OCI-LY1 (cell line): ENCODE measurements at regions not wholly inside any gene's neighbourhood (a gene's known extent, or its start where the extent isn't known, plus 50 kb on each side); places are given as distances from the start of the nearest gene placed in this dataset.

Source experiments
- H2AFZ ChIP-seq: fragments of 200-600 bp; sonication (generic), shearing (Covaris generic); 2 replicates; pipeline ENCODE4 v1.6.0; 2014; ENCODE audit warnings: antibody characterized with exemption, mild to moderate bottlenecking, low read length
- H3F3A ChIP-seq: fragments of 200-600 bp; sonication (generic), shearing (Covaris generic); 2 replicates; pipeline ENCODE4 v1.6.0; 2014; ENCODE audit warnings: mild to moderate bottlenecking, antibody characterized with exemption, low read length, moderate library complexity; ENCODE audit not compliant: insufficient read depth
- H3K27ac ChIP-seq: fragments of 200-600 bp; sonication (generic); 2 replicates; pipeline ENCODE4 v1.5.1; 2014; ENCODE audit warnings: low read length, mixed run types, mild to moderate bottlenecking, low read depth; ENCODE audit not compliant: poor library complexity, severe bottlenecking
- H3K27me3 ChIP-seq: fragments of 200-600 bp; sonication (generic); 2 replicates; pipeline ENCODE4 v1.6.0; 2014; ENCODE audit warnings: antibody characterized with exemption, mild to moderate bottlenecking, low read length, moderate library complexity; ENCODE audit not compliant: insufficient read depth
- H3K36me3 ChIP-seq: fragments of 200-600 bp; sonication (generic); 2 replicates; pipeline ENCODE4 v1.6.1; 2014; ENCODE audit warnings: mild to moderate bottlenecking, antibody characterized with exemption, low read length, moderate library complexity, mixed read lengths; ENCODE audit not compliant: insufficient read depth
- H3K4me1 ChIP-seq: fragments of 200-600 bp; sonication (generic); 2 replicates; pipeline ENCODE4 v1.5.1; 2014; ENCODE audit warnings: mild to moderate bottlenecking, low read length, moderate library complexity; ENCODE audit not compliant: insufficient read depth, severe bottlenecking
- H3K4me2 ChIP-seq: fragments of 200-600 bp; sonication (generic), shearing (Covaris generic); 2 replicates; pipeline ENCODE4 v1.6.1; 2014; ENCODE audit warnings: low read length
- H3K4me3 ChIP-seq: fragments of 200-600 bp; sonication (generic); 2 replicates; pipeline ENCODE4 v1.5.1; 2014; ENCODE audit warnings: low read length, low read depth, mild to moderate bottlenecking, mixed read lengths; ENCODE audit not compliant: poor library complexity, severe bottlenecking
- H3K79me2 ChIP-seq: fragments of 200-600 bp; shearing (Covaris generic); 2 replicates; pipeline ENCODE4 v1.6.1; 2016; ENCODE audit warnings: mixed run types, low read length, mixed read lengths; ENCODE audit not compliant: insufficient read depth
- H3K9ac ChIP-seq: fragments of 200-600 bp; sonication (generic), shearing (Covaris generic); 2 replicates; pipeline ENCODE4 v1.6.1; 2014; ENCODE audit warnings: mild to moderate bottlenecking, low read length, mixed read lengths
- H3K9me2 ChIP-seq: fragments of 200-600 bp; sonication (generic), shearing (Covaris generic); 2 replicates; pipeline ENCODE4 v1.6.1; 2014; ENCODE audit warnings: low read depth, mild to moderate bottlenecking, low read length, mixed read lengths
- H3K9me3 ChIP-seq: fragments of 200-600 bp; shearing (Covaris generic); 2 replicates; pipeline ENCODE4 v1.6.1; 2014; ENCODE audit warnings: low read length, mixed read lengths
- H4K20me1 ChIP-seq: fragments of 200-600 bp; sonication (generic), shearing (Covaris generic); 2 replicates; pipeline ENCODE4 v1.6.0; 2016; ENCODE audit warnings: mild to moderate bottlenecking, low read length; ENCODE audit not compliant: insufficient read depth
- EZH2 ChIP-seq: fragments of 200-600 bp; sonication (generic), shearing (Covaris generic); IDR thresholded peaks from 2 replicates; pipeline ENCODE4 v1.8.0; 2017; ENCODE audit warnings: borderline replicate concordance, mixed run types, mild to moderate bottlenecking, antibody characterized with exemption, low read length, moderate library complexity, mixed read lengths
- TF ChIP-seq, protein P1 (sequence below): fragments of 200-600 bp; sonication (generic), shearing (Covaris generic); IDR thresholded peaks from 2 replicates; pipeline ENCODE4 v1.5.1; 2017; ENCODE audit warnings: mild to moderate bottlenecking, antibody characterized with exemption, low read length, moderate library complexity, mixed read lengths

- TF ChIP-seq, protein P1, sequence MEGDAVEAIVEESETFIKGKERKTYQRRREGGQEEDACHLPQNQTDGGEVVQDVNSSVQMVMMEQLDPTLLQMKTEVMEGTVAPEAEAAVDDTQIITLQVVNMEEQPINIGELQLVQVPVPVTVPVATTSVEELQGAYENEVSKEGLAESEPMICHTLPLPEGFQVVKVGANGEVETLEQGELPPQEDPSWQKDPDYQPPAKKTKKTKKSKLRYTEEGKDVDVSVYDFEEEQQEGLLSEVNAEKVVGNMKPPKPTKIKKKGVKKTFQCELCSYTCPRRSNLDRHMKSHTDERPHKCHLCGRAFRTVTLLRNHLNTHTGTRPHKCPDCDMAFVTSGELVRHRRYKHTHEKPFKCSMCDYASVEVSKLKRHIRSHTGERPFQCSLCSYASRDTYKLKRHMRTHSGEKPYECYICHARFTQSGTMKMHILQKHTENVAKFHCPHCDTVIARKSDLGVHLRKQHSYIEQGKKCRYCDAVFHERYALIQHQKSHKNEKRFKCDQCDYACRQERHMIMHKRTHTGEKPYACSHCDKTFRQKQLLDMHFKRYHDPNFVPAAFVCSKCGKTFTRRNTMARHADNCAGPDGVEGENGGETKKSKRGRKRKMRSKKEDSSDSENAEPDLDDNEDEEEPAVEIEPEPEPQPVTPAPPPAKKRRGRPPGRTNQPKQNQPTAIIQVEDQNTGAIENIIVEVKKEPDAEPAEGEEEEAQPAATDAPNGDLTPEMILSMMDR, result no peak
- TF ChIP-seq EZH2, result no peak
Observed at GRCh38 chr10:6333973-6334372, 131.2 kb downstream of the PFKFB3 start.

GRCh38 chr10:6336016-6336415, 133.3 kb downstream of the PFKFB3 start:
- peaks cover 5% of the 10 kb centered on the region for H3K4me1 ChIP-seq
- no peaks in the 10 kb centered on the region for H3K79me2 ChIP-seq
- H3F3A ChIP-seq, result no peaks in the 10 kb centered on the region
- H4K20me1 ChIP-seq, result no peaks in the 10 kb centered on the region
- no peak for TF ChIP-seq EZH2
- TF ChIP-seq, protein P1, result no peak
- H3K36me3 ChIP-seq, result peaks cover 4% of the 10 kb centered on the region
- peaks cover 13% of the 10 kb centered on the region for H3K9me3 ChIP-seq
- no peak overlapping the region for H3K4me3 ChIP-seq
- H3K27me3 ChIP-seq, result no peaks in the 10 kb centered on the region
- no peak overlapping the region for H3K4me2 ChIP-seq
- no peak overlapping the region for H3K9ac ChIP-seq
- H2AFZ ChIP-seq, result no peak overlapping the region
- no peak overlapping the region for H3K27ac ChIP-seq
- H3K9me2 ChIP-seq, result no peaks in the 10 kb centered on the region

More at GRCh38 chr10:6333973-6334372, 131.2 kb downstream of the PFKFB3 start:
- no peaks in the 10 kb centered on the region for H4K20me1 ChIP-seq
- H3K36me3 ChIP-seq, result peaks cover 4% of the 10 kb centered on the region
- H3K9ac ChIP-seq, result no peak overlapping the region
- no peaks in the 10 kb centered on the region for H3K9me2 ChIP-seq
- H3K4me1 ChIP-seq, result peaks cover 6% of the 10 kb centered on the region
- no peaks in the 10 kb centered on the region for H3F3A ChIP-seq
- no peak overlapping the region for H3K27ac ChIP-seq
- H3K79me2 ChIP-seq, result no peaks in the 10 kb centered on the region
- no peak overlapping the region for H2AFZ ChIP-seq
- no peak overlapping the region for H3K4me2 ChIP-seq
- H3K9me3 ChIP-seq, result peaks cover 13% of the 10 kb centered on the region
- H3K4me3 ChIP-seq, result no peak overlapping the region
- no peaks in the 10 kb centered on the region for H3K27me3 ChIP-seq

DNA sequence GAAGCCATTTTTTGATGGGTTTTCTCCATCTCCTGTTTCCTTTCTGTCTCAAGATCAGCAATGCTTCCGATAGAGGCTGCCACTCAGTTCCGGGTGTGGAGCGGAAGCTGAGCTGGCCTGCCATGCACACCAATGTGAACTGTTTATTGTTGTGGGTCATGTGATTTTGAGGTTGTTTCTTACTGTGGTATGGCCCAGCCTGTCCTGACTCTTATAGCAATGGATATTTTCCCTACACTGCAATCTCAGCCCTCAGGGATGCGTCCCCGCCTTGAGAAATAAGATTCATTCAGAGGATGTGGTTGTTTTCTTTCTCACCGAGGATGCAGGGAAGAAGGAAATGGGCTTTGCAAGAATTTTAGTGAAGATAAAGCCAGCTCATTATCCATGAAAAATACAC, 134.7 kb downstream of the PFKFB3 start:
- peaks cover 4% of the 10 kb centered on the region for H3K36me3 ChIP-seq
- no peaks in the 10 kb centered on the region for H3K27me3 ChIP-seq
- no peaks in the 10 kb centered on the region for H3K79me2 ChIP-seq
- TF ChIP-seq, protein P1, result no peak
- no peak for TF ChIP-seq EZH2
- H3K4me3 ChIP-seq, result no peak overlapping the region
- H3F3A ChIP-seq, result no peaks in the 10 kb centered on the region
- H3K9me3 ChIP-seq, result peaks cover 11% of the 10 kb centered on the region
- H3K27ac ChIP-seq, result no peak overlapping the region
- H3K9me2 ChIP-seq, result no peaks in the 10 kb centered on the region
- H4K20me1 ChIP-seq, result no peaks in the 10 kb centered on the region
- H2AFZ ChIP-seq, result no peak overlapping the region
- H3K9ac ChIP-seq, result no peak overlapping the region
- peaks cover 5% of the 10 kb centered on the region for H3K4me1 ChIP-seq
- H3K4me2 ChIP-seq, result no peak overlapping the region
